ENCODE measurements at regions not wholly inside any gene's neighbourhood (a gene's known extent, or its start where the extent isn't known, plus 50 kb on each side); places are given as distances from the start of the nearest gene placed in this dataset.

- TF ChIP-seq USF2 (IDR thresholded peaks at IDR 0.05; ENCODE audit: low read length) (no peak), E2F6 (IDR thresholded peaks at IDR 0.05) (no peak), TAF1 (IDR thresholded peaks at IDR 0.05; ENCODE audit: low read depth, low read length) (no peak), RBBP5 (IDR thresholded peaks at IDR 0.05; ENCODE audit: borderline replicate concordance, low read depth, low read length) (no peak), CTBP2 (IDR thresholded peaks at IDR 0.05; ENCODE audit: borderline replicate concordance, insufficient read depth, insufficient read length, low read length) (no peak)
These were observed 103.5 kb downstream of the EDN3 start (continued) for GRCh38 chr20:59403962-59404314.
